PFSK-1 (cell line): ENCODE measurements at regions not wholly inside any gene's neighbourhood (a gene's known extent, or its start where the extent isn't known, plus 50 kb on each side); places are given as distances from the start of the nearest gene placed in this dataset.

Experiments used
- POLR2AphosphoS5 ChIP-seq: IDR thresholded peaks from 2 replicates; pipeline ENCODE4 v1.6.1; 2012; ENCODE audit warnings: low read depth, mild to moderate bottlenecking, control low read depth, low read length, moderate library complexity
- REST ChIP-seq, 2 experiments: IDR thresholded peaks; 2 replicates each; pipeline versions ENCODE4 v1.6.1 to v1.8.0; 2011 to 2012; ENCODE audit warnings: low read depth in 2 of 2, low read length in 2 of 2, control low read depth in 1 of 2, inconsistent platforms in 1 of 2, mild to moderate bottlenecking in 1 of 2, moderate library complexity in 1 of 2; ENCODE audit not compliant: insufficient read depth in 1 of 2
- SIN3A ChIP-seq: IDR thresholded peaks from 2 replicates; pipeline ENCODE4 v1.6.1; 2012; ENCODE audit warnings: mild to moderate bottlenecking, low read length, moderate library complexity, borderline replicate concordance; ENCODE audit not compliant: insufficient read depth
- TAF1 ChIP-seq: IDR thresholded peaks from 2 replicates; pipeline ENCODE4 v1.6.1; 2012; ENCODE audit warnings: low read length, control low read depth, borderline replicate concordance; ENCODE audit not compliant: insufficient read depth

DNA sequence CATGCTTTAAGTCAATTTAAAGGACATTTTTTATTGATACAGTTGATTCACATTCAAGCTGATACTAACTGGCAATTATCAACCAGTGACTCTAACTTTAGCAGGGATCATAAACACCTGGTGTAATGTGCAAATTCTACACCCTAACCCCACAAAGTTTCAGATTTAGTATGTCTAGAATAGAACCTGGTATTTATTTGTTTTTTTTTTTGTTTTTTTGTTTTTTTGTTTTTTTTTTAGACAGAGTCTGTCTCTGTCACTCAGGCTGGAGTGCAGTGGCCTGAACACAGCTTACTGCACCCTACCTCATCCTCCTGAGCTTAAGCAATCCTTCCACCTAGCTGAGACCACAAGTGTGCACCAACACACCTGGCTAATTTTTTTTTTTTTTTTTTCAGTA lies 311.2 kb upstream of the SEMA6A start:
- no peak for TF ChIP-seq TAF1
- no peak for TF ChIP-seq SIN3A
- TF ChIP-seq POLR2AphosphoS5, result no peak
- no peak for TF ChIP-seq REST (IDR thresholded peaks at IDR 0.05; ENCODE audit: insufficient read depth in 1 of 2, low read depth in 2 of 2, low read length in 2 of 2)
